OCI-LY3 (cell line): ENCODE measurements at regions not wholly inside any gene's neighbourhood (a gene's known extent, or its start where the extent isn't known, plus 50 kb on each side); places are given as distances from the start of the nearest gene placed in this dataset.

Source experiments
- H2AFZ ChIP-seq: fragments of 200-600, 300-600 bp; shearing (Covaris generic); 2 replicates; pipeline ENCODE4 v1.6.0; 2014; ENCODE audit warnings: antibody characterized with exemption, low read depth, low read length
- H3K27ac ChIP-seq: fragments of 200-600, 300-600 bp; sonication (generic); 2 replicates; pipeline ENCODE4 v1.5.1; 2014; ENCODE audit warnings: mild to moderate bottlenecking, low read length, moderate library complexity, mixed read lengths
- H3K27me3 ChIP-seq: fragments of 200-600, 300-600 bp; sonication (generic); 2 replicates; pipeline ENCODE4 v1.6.1; 2014; ENCODE audit warnings: low read depth, low read length, mixed read lengths
- H3K36me3 ChIP-seq: fragments of 200-600, 300-600 bp; sonication (generic); replicated peaks from 2 replicates; pipeline ENCODE3; 2014; ENCODE audit warnings: low read depth, low read length, mixed read lengths
- H3K4me1 ChIP-seq: fragments of 300-600, 200-600 bp; sonication (generic); 2 replicates; pipeline ENCODE4 v1.6.1; 2014; ENCODE audit warnings: low read length, mixed read lengths
- H3K4me2 ChIP-seq: fragments of 200-600, 300-600 bp; sonication (generic); 2 replicates; pipeline ENCODE4 v1.6.1; 2014; ENCODE audit warnings: low read length, mixed read lengths
- H3K4me3 ChIP-seq: fragments of 300-600, 200-600 bp; sonication (generic); 2 replicates; pipeline ENCODE4 v1.5.1; 2014; ENCODE audit warnings: antibody characterized with exemption, mild to moderate bottlenecking, low read length, moderate library complexity
- H3K79me2 ChIP-seq: fragments of 300-600, 200-600 bp; shearing (Covaris generic); 2 replicates; pipeline ENCODE4 v1.6.1; 2014; ENCODE audit warnings: mild to moderate bottlenecking, low read length, mixed read lengths
- H3K9ac ChIP-seq: fragments of 300-600, 200-600 bp; shearing (Covaris generic); 2 replicates; pipeline ENCODE4 v1.6.0; 2014; ENCODE audit warnings: mild to moderate bottlenecking, low read length, moderate library complexity
- H3K9me3 ChIP-seq: fragments of 200-600, 300-600 bp; shearing (Covaris generic); 2 replicates; pipeline ENCODE4 v1.6.1; 2014; ENCODE audit warnings: low read length, mixed read lengths; ENCODE audit not compliant: insufficient read depth
- H4K20me1 ChIP-seq: fragments of 200-600, 300-600 bp; sonication (generic); 2 replicates; pipeline ENCODE4 v1.6.1; 2016; ENCODE audit warnings: low read length, mixed read lengths; ENCODE audit not compliant: insufficient read depth
- CTCF ChIP-seq: fragments of 200-600, 300-600 bp; sonication (generic); IDR thresholded peaks from 2 replicates; pipeline ENCODE4 v1.5.1; 2014; ENCODE audit warnings: antibody characterized with exemption, low read length, low read depth
- EZH2phosphoT487 ChIP-seq: fragments of 200-600 bp; shearing (Covaris generic); IDR thresholded peaks from 2 replicates; pipeline ENCODE4 v1.6.1; 2018; ENCODE audit warnings: antibody characterized with exemption, mixed run types, low read depth

GRCh38 chrX:143094417-143095023 lies 68.8 kb downstream of the SPANXN4 start:
- H3K4me3 ChIP-seq, result no peak overlapping the region
- H3K9me3 ChIP-seq, result no peaks in the 10 kb centered on the region

More at GRCh38 chrX:143094417-143095023, 68.8 kb downstream of the SPANXN4 start:
- H3K36me3 ChIP-seq, result no peaks in the 10 kb centered on the region
- no peak overlapping the region for H3K27ac ChIP-seq
- no peak overlapping the region for H3K4me2 ChIP-seq
- no peaks in the 10 kb centered on the region for H3K27me3 ChIP-seq
- no peak overlapping the region for H2AFZ ChIP-seq
- no peaks in the 10 kb centered on the region for H3K4me1 ChIP-seq
- H4K20me1 ChIP-seq, result no peaks in the 10 kb centered on the region
- H3K79me2 ChIP-seq, result no peaks in the 10 kb centered on the region
- H3K9ac ChIP-seq, result no peak overlapping the region
- no peak for TF ChIP-seq EZH2phosphoT487
- TF ChIP-seq CTCF, result no peak
